ENCODE measurements at regions not wholly inside any gene's neighbourhood (a gene's known extent, or its start where the extent isn't known, plus 50 kb on each side); places are given as distances from the start of the nearest gene placed in this dataset.
A peak's percentile ranks its signal among the peaks of the same experiment; 100 is the strongest.

DNA sequence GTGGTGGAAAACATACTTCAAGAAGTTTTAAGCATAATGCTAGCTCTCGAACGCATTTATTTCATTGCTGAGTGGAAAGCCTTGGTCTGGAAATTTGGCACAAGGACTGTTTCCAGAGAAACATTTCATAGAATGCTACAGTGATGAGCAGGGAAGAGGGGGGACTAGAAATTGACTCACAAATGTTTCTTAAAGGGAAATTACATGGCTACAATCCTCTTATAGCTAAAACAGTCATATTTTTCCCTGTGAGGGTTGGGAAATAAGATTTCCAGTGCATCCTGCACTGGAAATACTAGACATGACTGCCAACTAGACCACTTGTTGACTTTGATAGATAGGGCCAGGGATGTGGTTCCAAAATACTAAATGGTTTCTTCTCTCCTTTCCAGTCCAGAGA, 197.3 kb upstream of the RGS6 start:
- H3K4me2 ChIP-seq (ENCODE audit: low read length): no peak overlapping the region
- Mint-ChIP-seq H3K4me3 (ENCODE audit: unreplicated experiment) (no peak overlapping the region), H3K27ac (ENCODE audit: unreplicated experiment) (no peak overlapping the region), H3K36me3 (ENCODE audit: low read depth, unreplicated experiment) (peaks cover 22% of the 10 kb centered on the region), H3K9me3 (ENCODE audit: unreplicated experiment) (no peaks in the 10 kb centered on the region), H3K4me1 (ENCODE audit: low read depth, unreplicated experiment) (peaks cover 28% of the 10 kb centered on the region), H3K27me3 (ENCODE audit: low read depth, unreplicated experiment) (no peaks in the 10 kb centered on the region)
- no peaks in the 10 kb centered on the region for H3K79me2 ChIP-seq (ENCODE audit: insufficient read depth, low read length)
- H3K27me3 ChIP-seq (ENCODE audit: insufficient read depth, low read length): no peaks in the 10 kb centered on the region
- TF ChIP-seq EZH2 (IDR thresholded peaks at IDR 0.05; ENCODE audit: insufficient read depth, low read length): no peak
- TF ChIP-seq, protein P1, sequence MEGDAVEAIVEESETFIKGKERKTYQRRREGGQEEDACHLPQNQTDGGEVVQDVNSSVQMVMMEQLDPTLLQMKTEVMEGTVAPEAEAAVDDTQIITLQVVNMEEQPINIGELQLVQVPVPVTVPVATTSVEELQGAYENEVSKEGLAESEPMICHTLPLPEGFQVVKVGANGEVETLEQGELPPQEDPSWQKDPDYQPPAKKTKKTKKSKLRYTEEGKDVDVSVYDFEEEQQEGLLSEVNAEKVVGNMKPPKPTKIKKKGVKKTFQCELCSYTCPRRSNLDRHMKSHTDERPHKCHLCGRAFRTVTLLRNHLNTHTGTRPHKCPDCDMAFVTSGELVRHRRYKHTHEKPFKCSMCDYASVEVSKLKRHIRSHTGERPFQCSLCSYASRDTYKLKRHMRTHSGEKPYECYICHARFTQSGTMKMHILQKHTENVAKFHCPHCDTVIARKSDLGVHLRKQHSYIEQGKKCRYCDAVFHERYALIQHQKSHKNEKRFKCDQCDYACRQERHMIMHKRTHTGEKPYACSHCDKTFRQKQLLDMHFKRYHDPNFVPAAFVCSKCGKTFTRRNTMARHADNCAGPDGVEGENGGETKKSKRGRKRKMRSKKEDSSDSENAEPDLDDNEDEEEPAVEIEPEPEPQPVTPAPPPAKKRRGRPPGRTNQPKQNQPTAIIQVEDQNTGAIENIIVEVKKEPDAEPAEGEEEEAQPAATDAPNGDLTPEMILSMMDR (IDR thresholded peaks at IDR 0.05; ENCODE audit: insufficient read depth, low read depth, low read length): no peak
- H3K4me1 ChIP-seq (ENCODE audit: insufficient read depth, low read length): peaks cover 11% of the 10 kb centered on the region
- H2AFZ ChIP-seq (ENCODE audit: low read depth, low read length): no peak overlapping the region
- no peak overlapping the region for H3K9ac ChIP-seq (ENCODE audit: low read length)
- H3K9me3 ChIP-seq (ENCODE audit: insufficient read depth, low read depth, low read length): no peaks in the 10 kb centered on the region
- H3K36me3 ChIP-seq (ENCODE audit: insufficient read depth, low read length): peaks cover 29% of the 10 kb centered on the region
- FAIRE-seq: no peak
- H4K20me1 ChIP-seq (ENCODE audit: insufficient read depth, low read length): no peaks in the 10 kb centered on the region
- DNase-seq (ENCODE audit: low read depth): no peak
- no peak overlapping the region for H3K27ac ChIP-seq (ENCODE audit: low read depth, low read length)
- no peak overlapping the region for H3K4me3 ChIP-seq (ENCODE audit: insufficient read depth, low read depth, low read length)

DNA sequence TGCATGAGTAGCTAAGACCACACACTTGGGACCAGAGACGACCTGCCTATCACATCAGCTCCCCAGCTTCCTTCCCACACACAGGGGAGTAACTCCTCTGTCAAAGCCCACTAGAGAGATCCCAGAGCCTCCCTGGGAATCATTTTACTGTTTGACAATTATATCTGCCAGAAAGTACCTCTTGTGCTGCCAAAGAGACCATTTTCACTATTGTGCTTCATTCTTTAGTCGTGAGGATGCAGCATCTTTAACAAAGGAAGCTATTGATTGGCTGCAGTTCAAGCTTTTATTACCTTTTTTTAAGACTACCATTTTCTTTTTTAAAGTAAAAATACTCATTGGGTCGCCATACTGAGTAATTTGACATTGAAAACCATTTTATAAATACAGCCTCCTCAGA, 194.5 kb upstream of the RGS6 start:
- Histone ChIP-seq H4K20me1 (ENCODE audit: insufficient read depth, low read length) (no peaks in the 10 kb centered on the region), H3K27ac (ENCODE audit: low read depth, low read length) (no peak overlapping the region), H3K9me3 (ENCODE audit: insufficient read depth, low read depth, low read length) (no peaks in the 10 kb centered on the region), H3K36me3 (ENCODE audit: insufficient read depth, low read length) (peaks cover 22% of the 10 kb centered on the region), H3K79me2 (ENCODE audit: insufficient read depth, low read length) (no peaks in the 10 kb centered on the region), H3K9ac (ENCODE audit: low read length) (no peak overlapping the region), H3K27me3 (ENCODE audit: insufficient read depth, low read length) (no peaks in the 10 kb centered on the region), H3K4me3 (ENCODE audit: insufficient read depth, low read depth, low read length) (no peak overlapping the region), H3K4me2 (ENCODE audit: low read length) (no peak overlapping the region), H2AFZ (ENCODE audit: low read depth, low read length) (no peak overlapping the region), H3K4me1 (ENCODE audit: insufficient read depth, low read length) (peaks cover 11% of the 10 kb centered on the region)
- Mint-ChIP-seq H3K36me3 (ENCODE audit: low read depth, unreplicated experiment) (peaks cover 15% of the 10 kb centered on the region), H3K9me3 (ENCODE audit: unreplicated experiment) (no peaks in the 10 kb centered on the region), H3K27me3 (ENCODE audit: low read depth, unreplicated experiment) (no peaks in the 10 kb centered on the region), H3K27ac (ENCODE audit: unreplicated experiment) (no peak overlapping the region), H3K4me1 (ENCODE audit: low read depth, unreplicated experiment) (peaks cover 17% of the 10 kb centered on the region), H3K4me3 (ENCODE audit: unreplicated experiment) (no peak overlapping the region)
- TF ChIP-seq, protein P1 (IDR thresholded peaks at IDR 0.05; ENCODE audit: insufficient read depth, low read depth, low read length): no peak
- no peak for TF ChIP-seq EZH2 (IDR thresholded peaks at IDR 0.05; ENCODE audit: insufficient read depth, low read length)
- FAIRE-seq (no peak), DNase-seq (ENCODE audit: low read depth) (no peak)

DNA sequence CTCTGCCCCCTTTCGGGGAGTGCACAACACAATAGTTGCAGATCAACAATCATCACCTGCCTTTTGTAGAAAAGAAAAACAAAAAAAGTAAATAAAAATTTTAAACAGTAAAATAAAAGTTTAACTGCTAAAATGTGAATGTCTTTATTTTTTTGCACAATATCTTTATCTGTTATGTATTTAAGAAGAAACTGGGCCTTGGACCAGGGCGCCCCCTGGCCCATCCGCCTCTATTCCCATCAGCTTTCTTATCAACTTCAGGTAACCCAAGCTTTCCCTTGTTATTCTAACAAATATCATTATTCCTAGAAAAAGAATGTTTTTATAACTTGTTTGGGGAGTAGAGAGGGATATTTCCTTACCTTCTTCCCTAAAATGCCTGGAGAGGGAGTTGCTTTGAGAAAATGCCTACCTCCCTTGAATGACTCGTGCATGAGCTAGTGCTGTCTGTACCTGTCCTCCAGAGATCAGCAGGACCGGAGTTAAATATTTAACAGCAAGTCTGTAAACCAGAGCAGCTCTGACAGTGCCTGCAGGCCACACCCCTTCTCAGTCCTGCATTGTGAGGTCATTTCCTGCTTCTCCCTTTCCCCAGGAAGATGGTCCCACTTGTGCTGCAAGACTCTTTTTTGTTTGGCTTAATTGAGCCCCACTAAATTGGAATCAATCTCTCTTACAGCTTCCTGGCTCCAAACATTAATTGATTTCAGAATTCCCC, 192.8 kb upstream of the RGS6 start:
- Histone ChIP-seq H3K9ac (ENCODE audit: low read length) (no peak overlapping the region), H4K20me1 (ENCODE audit: insufficient read depth, low read length) (no peaks in the 10 kb centered on the region), H2AFZ (ENCODE audit: low read depth, low read length) (no peak overlapping the region), H3K79me2 (ENCODE audit: insufficient read depth, low read length) (no peaks in the 10 kb centered on the region), H3K36me3 (ENCODE audit: insufficient read depth, low read length) (peaks cover 22% of the 10 kb centered on the region), H3K27ac (ENCODE audit: low read depth, low read length) (no peak overlapping the region), H3K4me1 (ENCODE audit: insufficient read depth, low read length) (peaks cover 5% of the 10 kb centered on the region), H3K27me3 (ENCODE audit: insufficient read depth, low read length) (no peaks in the 10 kb centered on the region), H3K9me3 (ENCODE audit: insufficient read depth, low read depth, low read length) (no peaks in the 10 kb centered on the region), H3K4me3 (ENCODE audit: insufficient read depth, low read depth, low read length) (no peak overlapping the region), H3K4me2 (ENCODE audit: low read length) (no peak overlapping the region)
- Mint-ChIP-seq H3K27me3 (ENCODE audit: low read depth, unreplicated experiment) (no peaks in the 10 kb centered on the region), H3K4me3 (ENCODE audit: unreplicated experiment) (no peak overlapping the region), H3K27ac (ENCODE audit: unreplicated experiment) (peak overlapping the region; percentile 38), H3K36me3 (ENCODE audit: low read depth, unreplicated experiment) (peaks cover 12% of the 10 kb centered on the region), H3K9me3 (ENCODE audit: unreplicated experiment) (no peaks in the 10 kb centered on the region), H3K4me1 (ENCODE audit: low read depth, unreplicated experiment) (peaks cover 10% of the 10 kb centered on the region)
- FAIRE-seq (no peak), DNase-seq (ENCODE audit: low read depth) (no peak)
- TF ChIP-seq EZH2 (IDR thresholded peaks at IDR 0.05; ENCODE audit: insufficient read depth, low read length): no peak
- TF ChIP-seq, protein P1 (IDR thresholded peaks at IDR 0.05; ENCODE audit: insufficient read depth, low read depth, low read length): no peak
